Esophagus squamous epithelium (tissue), 4 donors: ENCODE measurements at regions not wholly inside any gene's neighbourhood (a gene's known extent, or its start where the extent isn't known, plus 50 kb on each side); places are given as distances from the start of the nearest gene placed in this dataset.

Experiments used
- CTCF ChIP-seq, 6 experiments: fragments of 450-650 bp in 4 of 6; fragments of 200-600 bp in 2 of 6; sonication (generic) in 2 of 6; IDR thresholded peaks; one replicate each; pipeline ENCODE4 v1.5.1; 2016 to 2019; ENCODE audit warnings: antibody characterized with exemption in 6 of 6, mild to moderate bottlenecking in 4 of 6, moderate library complexity in 4 of 6
- POLR2A ChIP-seq, 4 donors: fragments of 450-650 bp; IDR thresholded peaks; one replicate each; pipeline ENCODE4 v1.6.1; 2017; ENCODE audit warnings: antibody characterized with exemption in 4 of 4, mild to moderate bottlenecking in 4 of 4, moderate library complexity in 3 of 4

DNA sequence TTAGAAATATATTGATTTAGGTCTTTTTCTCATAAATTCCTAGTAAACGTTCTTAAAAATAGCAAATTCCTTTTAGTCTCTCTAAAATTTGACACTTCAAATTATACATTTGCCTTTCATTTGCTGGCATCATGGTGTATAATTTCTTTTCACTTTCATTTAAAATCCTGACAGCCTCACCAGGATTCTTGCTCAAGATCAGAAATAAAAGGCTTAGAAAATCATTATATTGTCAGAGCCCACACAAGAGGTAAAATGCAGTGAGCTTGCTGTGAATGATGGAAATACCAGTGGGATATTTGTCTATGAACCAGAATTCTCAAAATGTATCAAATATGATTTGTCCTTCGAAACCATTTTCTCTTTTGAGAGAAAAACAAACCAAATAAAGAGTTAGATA lies 78.2 kb upstream of the PIK3C2G start:
- TF ChIP-seq CTCF (IDR thresholded peaks at IDR 0.05) (no peak), POLR2A (IDR thresholded peaks at IDR 0.05) (no peak)
